Endothelial cell of umbilical vein (primary cell): ENCODE measurements at regions not wholly inside any gene's neighbourhood (a gene's known extent, or its start where the extent isn't known, plus 50 kb on each side); places are given as distances from the start of the nearest gene placed in this dataset.

ENCODE experiments used
- BruUV-seq: library from RNA; stranded (reverse); fragments of 400-500 nt; replicated peaks from 2 replicates; lab custom pipeline; 2021; lab: Mats Ljungman, UMichigan
- CTCF ChIA-PET: fragments of 300-600, 350-600 bp; sonication (Branson Sonifier 250); formaldehyde crosslinking; loops from one replicate; lab custom pipeline; 2021; ENCODE audit warnings: antibody characterized with exemption, inconsistent platforms; lab: Charles Lee
- POLR2A ChIA-PET: fragments of 300-600, 350-600 bp; sonication (Branson Sonifier 250); formaldehyde crosslinking; loops from one replicate; lab custom pipeline; 2021; ENCODE audit warnings: antibody characterized with exemption, inconsistent platforms; lab: Charles Lee
- DNase-seq: peaks from one replicate; pipeline ENCODE4 v3.0.0-alpha.2; 2011; ENCODE audit warnings: low read depth, low spot score
- FAIRE-seq: peaks from 2 replicates; lab custom pipeline; 2011; peaks lifted over from hg19 to GRCh38; lab: Jason Lieb, UNC
- H2AFZ ChIP-seq: 2 replicates; pipeline ENCODE4 v1.6.0; 2012; ENCODE audit warnings: low read depth, low read length, control low read depth, inconsistent platforms
- H3K27ac ChIP-seq: 2 replicates; pipeline ENCODE4 v1.5.1; 2011; ENCODE audit warnings: low read depth, mild to moderate bottlenecking, control low read depth, low read length, moderate library complexity; ENCODE audit not compliant: insufficient read depth
- H3K27me3 ChIP-seq, 2 experiments: 2 replicates each; pipeline versions ENCODE4 v1.6.0 to v1.6.1; 2011; ENCODE audit warnings: low read length in 2 of 2, mixed read lengths in 1 of 2; ENCODE audit not compliant: control insufficient read depth in 2 of 2, insufficient read depth in 2 of 2
- H3K36me3 ChIP-seq, 2 experiments: 2 replicates in 1 of 2; 3 replicates in 1 of 2; pipeline ENCODE4 v1.5.1; 2011; ENCODE audit warnings: low read length in 2 of 2, mild to moderate bottlenecking in 1 of 2, moderate library complexity in 1 of 2; ENCODE audit not compliant: control insufficient read depth in 2 of 2, insufficient read depth in 2 of 2; ENCODE audit errors: extremely low read depth in 1 of 2
- H3K4me1 ChIP-seq: 3 replicates; pipeline ENCODE4 v1.5.1; 2011; ENCODE audit warnings: mild to moderate bottlenecking, low read length; ENCODE audit not compliant: control insufficient read depth, insufficient read depth; ENCODE audit errors: extremely low read depth
- H3K4me2 ChIP-seq: 2 replicates; pipeline ENCODE4 v1.6.1; 2011; ENCODE audit warnings: low read length, control low read depth, mixed read lengths; ENCODE audit not compliant: insufficient read depth
- H3K4me3 ChIP-seq, 3 experiments: fragments of 200-600 bp in 1 of 3; sonication (generic), shearing (Covaris generic) in 1 of 3; replicated peaks in 1 of 3; 2 replicates each; pipeline ENCODE4 v1.5.1; 2011 to 2016; ENCODE audit warnings: control low read depth in 3 of 3, low read length in 3 of 3, mild to moderate bottlenecking in 2 of 3, inconsistent platforms in 1 of 3, low read depth in 1 of 3, moderate library complexity in 1 of 3; ENCODE audit not compliant: insufficient read depth in 1 of 3
- H3K79me2 ChIP-seq: 2 replicates; pipeline ENCODE4 v1.6.0; 2012; ENCODE audit warnings: low read length, inconsistent platforms; ENCODE audit not compliant: control insufficient read depth, insufficient read depth
- H3K9ac ChIP-seq: replicated peaks from 2 replicates; pipeline ENCODE3; 2011; ENCODE audit warnings: low read length, control low read depth; ENCODE audit not compliant: insufficient read depth; ENCODE audit errors: extremely low read depth
- H3K9me1 ChIP-seq: replicated peaks from 3 replicates; pipeline ENCODE4 v1.6.0; 2011; ENCODE audit warnings: mild to moderate bottlenecking, low read length; ENCODE audit not compliant: control insufficient read depth, insufficient read depth; ENCODE audit errors: extremely low read depth
- H3K9me3 ChIP-seq: replicated peaks from 2 replicates; pipeline ENCODE4 v1.5.1; 2012; ENCODE audit warnings: low read length, inconsistent platforms; ENCODE audit not compliant: control insufficient read depth, insufficient read depth
- H4K20me1 ChIP-seq: replicated peaks from 2 replicates; pipeline ENCODE3; 2011; ENCODE audit warnings: mild to moderate bottlenecking, low read length; ENCODE audit not compliant: control insufficient read depth, insufficient read depth; ENCODE audit errors: extremely low read depth
- FOS ChIP-seq: IDR thresholded peaks from 2 replicates; pipeline ENCODE4 v1.6.1; 2011; ENCODE audit warnings: mild to moderate bottlenecking, low read length, moderate library complexity, borderline replicate concordance; ENCODE audit not compliant: insufficient read depth
- GATA2 ChIP-seq: IDR thresholded peaks from 2 replicates; pipeline ENCODE4 v1.7.0; 2011; ENCODE audit warnings: low read depth, mild to moderate bottlenecking, moderate library complexity, mixed read lengths, low read length; ENCODE audit not compliant: insufficient read length, insufficient read depth
- JUN ChIP-seq: IDR thresholded peaks from 2 replicates; pipeline ENCODE4 v1.6.1; 2011; ENCODE audit warnings: borderline replicate concordance, low read depth; ENCODE audit not compliant: insufficient read length, insufficient read depth
- MYC ChIP-seq: IDR thresholded peaks from one replicate; pipeline ENCODE4 v1.6.1; 2011; ENCODE audit warnings: mild to moderate bottlenecking, low read depth, low read length
- POLR2A ChIP-seq: IDR thresholded peaks from 2 replicates; pipeline ENCODE4 v1.6.1; 2012; ENCODE audit warnings: low read depth, mild to moderate bottlenecking, control low read depth, low read length
- POLR2AphosphoS5 ChIP-seq: IDR thresholded peaks from 2 replicates; pipeline ENCODE4 v1.6.1; 2012; ENCODE audit warnings: low read depth, mild to moderate bottlenecking, control low read depth, low read length, moderate library complexity; ENCODE audit not compliant: insufficient read depth
- dilution Hi-C: fragments of 300-500 bp; cut with MboI; formaldehyde crosslinking; loops from one replicate; pipeline ENCODE4 v1.15.0; 2019; ENCODE audit warnings: low sequenced_read_pairs; ENCODE audit not compliant: extremely low pct_ligation_motif_present
- intact Hi-C: fragments of 100-400 bp; cut with micrococcal nuclease; formaldehyde crosslinking; loops from one replicate; pipeline ENCODE4 v1.10.0; 2022

DNA sequence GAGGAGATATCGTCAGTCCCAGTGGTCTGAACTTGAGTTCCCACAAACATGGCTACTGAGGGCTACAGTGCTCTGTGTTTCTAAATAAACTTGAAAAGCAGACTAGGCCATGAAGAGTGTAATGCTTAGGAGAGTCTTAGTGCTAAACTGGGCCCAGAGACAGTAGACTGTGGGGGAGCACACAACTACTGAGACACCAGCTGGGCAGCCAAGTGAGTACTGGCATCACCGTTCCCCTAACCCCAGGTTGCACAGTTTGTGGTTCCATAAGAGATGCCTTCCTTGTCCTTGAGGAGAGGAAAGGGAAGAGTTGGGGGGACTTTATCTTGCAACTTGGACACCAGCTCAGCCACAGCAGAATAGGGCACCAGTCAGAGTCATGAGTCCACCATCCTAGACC lies 172.1 kb upstream of the DMRTA1 start:
- Histone ChIP-seq H2AFZ (no peak overlapping the region), H3K4me2 (no peak overlapping the region), H4K20me1 (no peaks in the 10 kb centered on the region), H3K27me3 (peaks cover 0 to 12% of the 10 kb centered on the region in 2 experiments), H3K9me3 (no peaks in the 10 kb centered on the region), H3K9ac (no peak overlapping the region), H3K36me3 (no peaks in the 10 kb centered on the region), H3K79me2 (no peaks in the 10 kb centered on the region), H3K27ac (no peak overlapping the region), H3K4me3 (no peak overlapping the region), H3K9me1 (no peaks in the 10 kb centered on the region), H3K4me1 (no peaks in the 10 kb centered on the region)
- ChIA-PET POLR2A (no interaction called here), CTCF (interaction anchor here (0.7 kb wide), 1 partner anchor 178 kb away, joined by 3 read pairs; no protein-coding TSS in a partner anchor)
- TF ChIP-seq POLR2AphosphoS5 (no peak), FOS (no peak), MYC (no peak), GATA2 (no peak)
- DNase-seq = no peak
- FAIRE-seq = no peak
- intact Hi-C loops = no loop called here
- BruUV-seq = no TSS peak
- dilution Hi-C loops = no loop called here

- POLR2A ChIA-PET = no interaction called here
- TF ChIP-seq POLR2A (no peak), MYC (no peak), POLR2AphosphoS5 (no peak), JUN (no peak)
- Histone ChIP-seq H4K20me1 (no peaks in the 10 kb centered on the region), H3K27me3 (no peaks in the 10 kb centered on the region), H3K36me3 (no peaks in the 10 kb centered on the region), H3K4me2 (no peak overlapping the region), H3K9me3 (no peaks in the 10 kb centered on the region), H3K9ac (no peak overlapping the region), H3K79me2 (no peaks in the 10 kb centered on the region), H3K4me1 (no peaks in the 10 kb centered on the region), H3K4me3 (no peak overlapping the region), H3K27ac (no peak overlapping the region), H3K9me1 (no peaks in the 10 kb centered on the region), H2AFZ (no peak overlapping the region)
- dilution Hi-C loops = no loop called here
- BruUV-seq = no TSS peak
- CTCF ChIA-PET = interaction anchor here (1.6 kb wide), 1 partner anchor 174 kb away, joined by 5 read pairs; no protein-coding TSS in a partner anchor
- no peak for DNase-seq
- intact Hi-C loops = no loop called here
- no peak for FAIRE-seq
Measured at GRCh38 chr9:22278426-22278825, 168.2 kb upstream of the DMRTA1 start.
